HCT116 (cell line): ENCODE measurements at regions not wholly inside any gene's neighbourhood (a gene's known extent, or its start where the extent isn't known, plus 50 kb on each side); places are given as distances from the start of the nearest gene placed in this dataset.

Experiments
- CEBPB ChIP-seq: IDR thresholded peaks from 2 replicates; pipeline ENCODE4 v1.6.1; 2012; ENCODE audit warnings: low read depth
- EGR1 ChIP-seq: IDR thresholded peaks from 2 replicates; pipeline ENCODE4 v1.6.1; 2012; ENCODE audit warnings: low read depth
- EZH2 ChIP-seq: fragments of 200-600 bp; sonication (generic); IDR thresholded peaks from 2 replicates; pipeline ENCODE4 v1.6.1; 2017; ENCODE audit warnings: antibody characterized with exemption, mixed run types
- MAX ChIP-seq: IDR thresholded peaks from 2 replicates; pipeline ENCODE4 v1.6.1; 2012
- POLR2A ChIP-seq: IDR thresholded peaks from 2 replicates; pipeline ENCODE4 v1.7.0; 2011; ENCODE audit warnings: borderline replicate concordance; ENCODE audit not compliant: insufficient read depth, insufficient read length; ENCODE audit errors: extremely low read depth
- POLR2AphosphoS5 ChIP-seq: IDR thresholded peaks from 2 replicates; pipeline ENCODE4 v1.6.1; 2011; ENCODE audit warnings: mild to moderate bottlenecking, low read depth, low read length, moderate library complexity
- RAD21 ChIP-seq: IDR thresholded peaks from 2 replicates; pipeline ENCODE4 v1.6.1; 2012; ENCODE audit warnings: low read depth, mild to moderate bottlenecking
- SIN3A ChIP-seq: IDR thresholded peaks from 2 replicates; pipeline ENCODE4 v1.6.1; 2012; ENCODE audit warnings: low read depth
- SP1 ChIP-seq: IDR thresholded peaks from 2 replicates; pipeline ENCODE4 v1.6.1; 2012; ENCODE audit warnings: low read depth
- TCF7L2 ChIP-seq: IDR thresholded peaks from 2 replicates; pipeline ENCODE4 v1.7.0; 2011; ENCODE audit warnings: borderline replicate concordance, inconsistent platforms; ENCODE audit not compliant: insufficient read depth, insufficient read length; ENCODE audit errors: extremely low read depth
- ZNF274 ChIP-seq: fragments of 200-500 bp; sonication (Bioruptor generic); IDR thresholded peaks from 2 replicates; pipeline ENCODE4 v1.6.1; 2014; ENCODE audit warnings: mild to moderate bottlenecking, low read depth, low read length, inconsistent platforms
- TF ChIP-seq, protein P1 (sequence below), 3 experiments: fragments of 200-600 bp in 1 of 3; sonication (generic) in 1 of 3; IDR thresholded peaks in 2 of 3; conservative IDR thresholded peaks in 1 of 3; 2 replicates each; pipeline ENCODE4 v1.5.1; 2012 to 2017; ENCODE audit warnings: low read depth in 2 of 3, low read length in 2 of 3, antibody characterized with exemption in 1 of 3, borderline replicate concordance in 1 of 3, control low read depth in 1 of 3, mild to moderate bottlenecking in 1 of 3, mixed read lengths in 1 of 3, mixed run types in 1 of 3, moderate library complexity in 1 of 3; ENCODE audit not compliant: insufficient read depth in 1 of 3
- TF ChIP-seq, protein P2 (sequence below): IDR thresholded peaks from 2 replicates; pipeline ENCODE4 v1.6.1; 2012; ENCODE audit warnings: low read depth
- TF ChIP-seq, protein P3 (sequence below): IDR thresholded peaks from 2 replicates; pipeline ENCODE4 v1.6.1; 2011; ENCODE audit warnings: mild to moderate bottlenecking, low read length, moderate library complexity; ENCODE audit not compliant: insufficient replicate concordance; ENCODE audit errors: extremely low read depth

DNA sequence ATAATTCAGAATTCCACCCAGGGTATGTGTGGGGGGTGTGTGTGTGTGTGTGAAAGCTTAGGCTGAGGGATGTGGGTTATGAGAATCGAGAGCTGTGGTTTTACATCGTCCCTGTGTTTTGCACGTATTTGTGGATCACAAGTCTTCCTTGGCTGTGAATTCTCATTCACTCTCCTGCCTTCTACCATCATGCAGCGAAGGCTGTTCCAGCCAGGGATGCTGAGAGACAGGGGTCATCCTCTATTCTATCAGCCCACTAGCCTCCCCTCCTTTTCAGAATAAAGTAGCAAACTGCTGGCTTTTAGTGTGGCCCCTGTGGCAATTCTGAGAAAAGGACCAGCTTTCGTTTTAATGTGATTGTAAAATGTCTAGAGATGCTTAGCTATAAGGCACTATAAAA lies 460.6 kb upstream of the NR2F2 start:
- no peak for TF ChIP-seq SIN3A
- no peak for TF ChIP-seq ZNF274
- no peak for TF ChIP-seq MAX
- TF ChIP-seq, protein P1, sequence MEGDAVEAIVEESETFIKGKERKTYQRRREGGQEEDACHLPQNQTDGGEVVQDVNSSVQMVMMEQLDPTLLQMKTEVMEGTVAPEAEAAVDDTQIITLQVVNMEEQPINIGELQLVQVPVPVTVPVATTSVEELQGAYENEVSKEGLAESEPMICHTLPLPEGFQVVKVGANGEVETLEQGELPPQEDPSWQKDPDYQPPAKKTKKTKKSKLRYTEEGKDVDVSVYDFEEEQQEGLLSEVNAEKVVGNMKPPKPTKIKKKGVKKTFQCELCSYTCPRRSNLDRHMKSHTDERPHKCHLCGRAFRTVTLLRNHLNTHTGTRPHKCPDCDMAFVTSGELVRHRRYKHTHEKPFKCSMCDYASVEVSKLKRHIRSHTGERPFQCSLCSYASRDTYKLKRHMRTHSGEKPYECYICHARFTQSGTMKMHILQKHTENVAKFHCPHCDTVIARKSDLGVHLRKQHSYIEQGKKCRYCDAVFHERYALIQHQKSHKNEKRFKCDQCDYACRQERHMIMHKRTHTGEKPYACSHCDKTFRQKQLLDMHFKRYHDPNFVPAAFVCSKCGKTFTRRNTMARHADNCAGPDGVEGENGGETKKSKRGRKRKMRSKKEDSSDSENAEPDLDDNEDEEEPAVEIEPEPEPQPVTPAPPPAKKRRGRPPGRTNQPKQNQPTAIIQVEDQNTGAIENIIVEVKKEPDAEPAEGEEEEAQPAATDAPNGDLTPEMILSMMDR (IDR thresholded peaks at IDR 0.05 in 2 of 3, conservative IDR thresholded peaks at IDR 0.05 in 1 of 3; ENCODE audit: borderline replicate concordance in 1 of 3, insufficient read depth in 1 of 3, low read depth in 2 of 3, low read length in 2 of 3): no peak
- no peak for TF ChIP-seq POLR2AphosphoS5
- no peak for TF ChIP-seq SP1
- TF ChIP-seq POLR2A: no peak
- no peak for TF ChIP-seq EGR1
- TF ChIP-seq, protein P2, sequence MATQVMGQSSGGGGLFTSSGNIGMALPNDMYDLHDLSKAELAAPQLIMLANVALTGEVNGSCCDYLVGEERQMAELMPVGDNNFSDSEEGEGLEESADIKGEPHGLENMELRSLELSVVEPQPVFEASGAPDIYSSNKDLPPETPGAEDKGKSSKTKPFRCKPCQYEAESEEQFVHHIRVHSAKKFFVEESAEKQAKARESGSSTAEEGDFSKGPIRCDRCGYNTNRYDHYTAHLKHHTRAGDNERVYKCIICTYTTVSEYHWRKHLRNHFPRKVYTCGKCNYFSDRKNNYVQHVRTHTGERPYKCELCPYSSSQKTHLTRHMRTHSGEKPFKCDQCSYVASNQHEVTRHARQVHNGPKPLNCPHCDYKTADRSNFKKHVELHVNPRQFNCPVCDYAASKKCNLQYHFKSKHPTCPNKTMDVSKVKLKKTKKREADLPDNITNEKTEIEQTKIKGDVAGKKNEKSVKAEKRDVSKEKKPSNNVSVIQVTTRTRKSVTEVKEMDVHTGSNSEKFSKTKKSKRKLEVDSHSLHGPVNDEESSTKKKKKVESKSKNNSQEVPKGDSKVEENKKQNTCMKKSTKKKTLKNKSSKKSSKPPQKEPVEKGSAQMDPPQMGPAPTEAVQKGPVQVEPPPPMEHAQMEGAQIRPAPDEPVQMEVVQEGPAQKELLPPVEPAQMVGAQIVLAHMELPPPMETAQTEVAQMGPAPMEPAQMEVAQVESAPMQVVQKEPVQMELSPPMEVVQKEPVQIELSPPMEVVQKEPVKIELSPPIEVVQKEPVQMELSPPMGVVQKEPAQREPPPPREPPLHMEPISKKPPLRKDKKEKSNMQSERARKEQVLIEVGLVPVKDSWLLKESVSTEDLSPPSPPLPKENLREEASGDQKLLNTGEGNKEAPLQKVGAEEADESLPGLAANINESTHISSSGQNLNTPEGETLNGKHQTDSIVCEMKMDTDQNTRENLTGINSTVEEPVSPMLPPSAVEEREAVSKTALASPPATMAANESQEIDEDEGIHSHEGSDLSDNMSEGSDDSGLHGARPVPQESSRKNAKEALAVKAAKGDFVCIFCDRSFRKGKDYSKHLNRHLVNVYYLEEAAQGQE: no peak
- no peak for TF ChIP-seq RAD21
- TF ChIP-seq, protein P3, sequence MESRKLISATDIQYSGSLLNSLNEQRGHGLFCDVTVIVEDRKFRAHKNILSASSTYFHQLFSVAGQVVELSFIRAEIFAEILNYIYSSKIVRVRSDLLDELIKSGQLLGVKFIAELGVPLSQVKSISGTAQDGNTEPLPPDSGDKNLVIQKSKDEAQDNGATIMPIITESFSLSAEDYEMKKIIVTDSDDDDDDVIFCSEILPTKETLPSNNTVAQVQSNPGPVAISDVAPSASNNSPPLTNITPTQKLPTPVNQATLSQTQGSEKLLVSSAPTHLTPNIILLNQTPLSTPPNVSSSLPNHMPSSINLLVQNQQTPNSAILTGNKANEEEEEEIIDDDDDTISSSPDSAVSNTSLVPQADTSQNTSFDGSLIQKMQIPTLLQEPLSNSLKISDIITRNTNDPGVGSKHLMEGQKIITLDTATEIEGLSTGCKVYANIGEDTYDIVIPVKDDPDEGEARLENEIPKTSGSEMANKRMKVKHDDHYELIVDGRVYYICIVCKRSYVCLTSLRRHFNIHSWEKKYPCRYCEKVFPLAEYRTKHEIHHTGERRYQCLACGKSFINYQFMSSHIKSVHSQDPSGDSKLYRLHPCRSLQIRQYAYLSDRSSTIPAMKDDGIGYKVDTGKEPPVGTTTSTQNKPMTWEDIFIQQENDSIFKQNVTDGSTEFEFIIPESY: no peak
- no peak for TF ChIP-seq TCF7L2
- no peak for TF ChIP-seq CEBPB
- TF ChIP-seq EZH2: no peak
